Uterus (tissue), 3 donors: ENCODE measurements at regions not wholly inside any gene's neighbourhood (a gene's known extent, or its start where the extent isn't known, plus 50 kb on each side); places are given as distances from the start of the nearest gene placed in this dataset.

ENCODE experiments used
- DNase-seq, 2 donors: peaks; one replicate each; pipeline ENCODE4 v3.0.0-alpha.2; 2019 to 2020
- H3K27ac ChIP-seq, 2 donors: fragments of 200-600 bp; sonication (generic); 1 replicate in 1 of 2; 2 replicates in 1 of 2; pipeline ENCODE4 v1.5.1; 2016 to 2018
- H3K27me3 ChIP-seq, 2 donors: fragments of 200-600 bp; sonication (generic); one replicate each; pipeline ENCODE4 v1.5.1; 2018 to 2019; ENCODE audit warnings: control low read depth in 1 of 2
- H3K36me3 ChIP-seq, 2 donors: fragments of 200-600 bp; sonication (generic); one replicate each; pipeline ENCODE4 v1.5.1; 2019; ENCODE audit warnings: control low read depth in 1 of 2
- H3K4me1 ChIP-seq, 2 donors: fragments of 200-600 bp; sonication (generic); one replicate each; pipeline ENCODE4 v1.5.1; 2018 to 2019; ENCODE audit warnings: control low read depth in 1 of 2
- H3K4me3 ChIP-seq, 2 donors: fragments of 200-600 bp; sonication (generic); 1 replicate in 1 of 2; 2 replicates in 1 of 2; pipeline ENCODE4 v1.5.1; 2018 to 2019; ENCODE audit warnings: mild to moderate bottlenecking in 1 of 2
- H3K9me3 ChIP-seq, 2 donors: fragments of 200-600 bp; sonication (generic); one replicate each; pipeline ENCODE4 v1.5.1; 2019; ENCODE audit warnings: control low read depth in 1 of 2
- CTCF ChIP-seq, 4 experiments: fragments of 200-600 bp in 2 of 4; fragments of 450-650 bp in 2 of 4; sonication (generic) in 2 of 4; IDR thresholded peaks; one replicate each; pipeline ENCODE4 v1.5.1; 2016 to 2019; ENCODE audit warnings: antibody characterized with exemption in 4 of 4, mild to moderate bottlenecking in 2 of 4, moderate library complexity in 1 of 4
- POLR2A ChIP-seq, 2 donors: fragments of 450-650 bp; IDR thresholded peaks; one replicate each; pipeline ENCODE4 v1.6.1; 2016; ENCODE audit warnings: antibody characterized with exemption in 2 of 2, mild to moderate bottlenecking in 1 of 2, moderate library complexity in 1 of 2
- intact Hi-C: fragments of 100-400 bp; cut with DNase I; formaldehyde crosslinking; loops from one replicate; pipeline ENCODE4 v1.15.1; 2023; ENCODE audit warnings: low total_unique reads
- donor health status: DM: yes; HTN: yes; CAD: no.

- no peak for DNase-seq
- H3K27ac ChIP-seq: no peak overlapping the region
- TF ChIP-seq POLR2A (IDR thresholded peaks at IDR 0.05) (no peak), CTCF (IDR thresholded peaks at IDR 0.05) (no peak)
- no peaks in the 10 kb centered on the region for H3K36me3 ChIP-seq
- H3K4me1 ChIP-seq: no peaks in the 10 kb centered on the region
- intact Hi-C loops: no loop called here
- no peaks in the 10 kb centered on the region for H3K9me3 ChIP-seq
- H3K27me3 ChIP-seq: no peaks in the 10 kb centered on the region
- H3K4me3 ChIP-seq: no peak overlapping the region
These were observed 435.7 kb downstream of the RAPGEF2 start for GRCh38 chr4:159538556-159538955.

- intact Hi-C loops: no loop called here
- Histone ChIP-seq H3K4me3 (no peak overlapping the region), H3K4me1 (no peaks in the 10 kb centered on the region), H3K27me3 (no peaks in the 10 kb centered on the region), H3K9me3 (no peaks in the 10 kb centered on the region), H3K36me3 (no peaks in the 10 kb centered on the region), H3K27ac (no peak overlapping the region)
- DNase-seq: no peak
- TF ChIP-seq POLR2A (IDR thresholded peaks at IDR 0.05) (no peak), CTCF (IDR thresholded peaks at IDR 0.05) (no peak)
These were observed 437.2 kb downstream of the RAPGEF2 start for GRCh38 chr4:159540038-159540437.

GRCh38 chr4:159540501-159540900 is 437.6 kb downstream of the RAPGEF2 start:
- H3K9me3 ChIP-seq: no peaks in the 10 kb centered on the region
- no peak for DNase-seq
- no peaks in the 10 kb centered on the region for H3K4me1 ChIP-seq
- H3K27me3 ChIP-seq: no peaks in the 10 kb centered on the region
- no peak overlapping the region for H3K4me3 ChIP-seq
- intact Hi-C loops: no loop called here
- H3K36me3 ChIP-seq: no peaks in the 10 kb centered on the region
- no peak overlapping the region for H3K27ac ChIP-seq
- TF ChIP-seq POLR2A (IDR thresholded peaks at IDR 0.05) (no peak), CTCF (IDR thresholded peaks at IDR 0.05) (no peak)

DNA sequence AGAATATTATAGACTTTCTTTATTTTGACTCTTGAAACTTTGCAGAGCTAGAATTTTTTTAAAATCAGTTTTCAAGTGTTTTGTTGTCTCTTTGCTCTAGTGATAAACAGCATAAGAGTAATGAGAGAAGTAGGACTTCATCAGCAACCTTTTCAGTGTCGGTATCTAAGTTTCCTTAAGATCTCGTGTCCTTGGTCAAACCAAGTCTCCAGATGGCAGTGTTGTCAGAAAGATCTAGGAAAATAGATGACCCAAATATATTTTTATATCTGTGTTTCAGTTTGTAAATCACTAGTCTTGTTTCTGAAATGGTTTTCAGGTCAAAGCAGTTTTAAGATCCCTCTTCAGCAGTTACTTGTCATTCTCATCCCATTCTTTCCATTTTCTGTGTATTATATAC is 438.3 kb downstream of the RAPGEF2 start:
- Histone ChIP-seq H3K36me3 (no peaks in the 10 kb centered on the region), H3K27ac (no peak overlapping the region), H3K27me3 (no peaks in the 10 kb centered on the region), H3K4me1 (no peaks in the 10 kb centered on the region), H3K9me3 (no peaks in the 10 kb centered on the region), H3K4me3 (no peak overlapping the region)
- TF ChIP-seq CTCF (IDR thresholded peaks at IDR 0.05): no peak
- no peak for TF ChIP-seq POLR2A (IDR thresholded peaks at IDR 0.05)
- intact Hi-C loops: no loop called here
- no peak for DNase-seq

DNA sequence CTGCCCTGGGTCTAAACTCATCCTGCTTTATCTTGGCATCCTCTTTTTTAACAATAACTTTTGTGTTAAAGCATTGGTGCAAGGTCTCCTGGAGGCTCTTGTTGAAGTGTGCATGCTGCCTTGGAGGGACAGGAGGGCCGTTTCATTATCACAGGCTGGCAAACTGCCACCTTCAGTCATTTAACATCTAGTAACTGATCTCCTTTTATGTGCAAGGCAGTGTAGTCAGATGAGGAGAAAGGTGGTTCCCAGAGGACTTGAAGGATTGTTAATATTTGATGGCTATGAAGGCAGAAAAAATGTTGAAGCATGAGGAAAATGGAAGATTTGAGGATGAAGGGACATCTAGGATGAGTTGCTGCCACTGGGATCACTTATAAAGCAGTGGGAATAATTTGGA is 439.4 kb downstream of the RAPGEF2 start:
- DNase-seq: no peak
- Histone ChIP-seq H3K4me3 (no peak overlapping the region), H3K27me3 (no peaks in the 10 kb centered on the region), H3K27ac (no peak overlapping the region), H3K4me1 (no peaks in the 10 kb centered on the region), H3K36me3 (no peaks in the 10 kb centered on the region), H3K9me3 (no peaks in the 10 kb centered on the region)
- no peak for TF ChIP-seq POLR2A (IDR thresholded peaks at IDR 0.05)
- TF ChIP-seq CTCF (IDR thresholded peaks at IDR 0.05): no peak
- intact Hi-C loops: no loop called here
